ENCODE measurements at regions not wholly inside any gene's neighbourhood (a gene's known extent, or its start where the extent isn't known, plus 50 kb on each side); places are given as distances from the start of the nearest gene placed in this dataset.

DNA sequence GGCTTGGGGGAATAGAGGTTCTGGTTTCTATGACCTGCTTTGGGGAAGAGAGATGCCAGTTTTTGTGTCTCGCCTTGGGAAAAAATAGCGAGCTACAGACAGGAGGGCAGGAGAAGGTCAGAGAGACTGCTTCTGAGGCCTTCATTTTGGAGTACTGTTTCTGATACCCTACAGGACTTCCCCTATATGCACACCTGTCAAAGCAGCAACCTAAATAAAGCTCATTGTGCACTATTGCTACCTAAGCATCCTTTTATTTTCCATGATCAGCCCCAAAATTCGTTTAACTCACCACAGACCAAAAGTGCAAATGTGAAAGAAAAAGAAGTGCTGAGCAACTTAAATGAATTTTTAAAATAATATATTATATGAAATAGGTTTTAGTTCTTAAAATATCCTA is 145.6 kb upstream of the CHRM3 start:
- H3K27me3 ChIP-seq (ENCODE audit: insufficient read depth, low read length, poor library complexity, severe bottlenecking), result no peaks in the 10 kb centered on the region
- no peak overlapping the region for H3K9ac ChIP-seq (ENCODE audit: low read depth, low read length, poor library complexity, severe bottlenecking)
- no peak overlapping the region for H3K4me3 ChIP-seq (ENCODE audit: low read length, poor library complexity, severe bottlenecking)
- no peaks in the 10 kb centered on the region for H3K9me2 ChIP-seq (replicated peaks; ENCODE audit: low read depth, low read length)
- H2AFZ ChIP-seq (ENCODE audit: low read length), result no peak overlapping the region
- TF ChIP-seq, protein P1, sequence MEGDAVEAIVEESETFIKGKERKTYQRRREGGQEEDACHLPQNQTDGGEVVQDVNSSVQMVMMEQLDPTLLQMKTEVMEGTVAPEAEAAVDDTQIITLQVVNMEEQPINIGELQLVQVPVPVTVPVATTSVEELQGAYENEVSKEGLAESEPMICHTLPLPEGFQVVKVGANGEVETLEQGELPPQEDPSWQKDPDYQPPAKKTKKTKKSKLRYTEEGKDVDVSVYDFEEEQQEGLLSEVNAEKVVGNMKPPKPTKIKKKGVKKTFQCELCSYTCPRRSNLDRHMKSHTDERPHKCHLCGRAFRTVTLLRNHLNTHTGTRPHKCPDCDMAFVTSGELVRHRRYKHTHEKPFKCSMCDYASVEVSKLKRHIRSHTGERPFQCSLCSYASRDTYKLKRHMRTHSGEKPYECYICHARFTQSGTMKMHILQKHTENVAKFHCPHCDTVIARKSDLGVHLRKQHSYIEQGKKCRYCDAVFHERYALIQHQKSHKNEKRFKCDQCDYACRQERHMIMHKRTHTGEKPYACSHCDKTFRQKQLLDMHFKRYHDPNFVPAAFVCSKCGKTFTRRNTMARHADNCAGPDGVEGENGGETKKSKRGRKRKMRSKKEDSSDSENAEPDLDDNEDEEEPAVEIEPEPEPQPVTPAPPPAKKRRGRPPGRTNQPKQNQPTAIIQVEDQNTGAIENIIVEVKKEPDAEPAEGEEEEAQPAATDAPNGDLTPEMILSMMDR (conservative IDR thresholded peaks at IDR 0.05; ENCODE audit: low read length), result no peak
- no peak for TF ChIP-seq EZH2phosphoT487 (IDR thresholded peaks at IDR 0.05; ENCODE audit: borderline replicate concordance)
- no peaks in the 10 kb centered on the region; the same call in 1 of the 2 replicates for H3K9me3 ChIP-seq (ENCODE audit: insufficient read depth, low read depth, low read length)
- no peak overlapping the region for H3K4me2 ChIP-seq (ENCODE audit: low read depth, low read length, poor library complexity, severe bottlenecking)
- H3K4me1 ChIP-seq (ENCODE audit: insufficient read depth, low read length, poor library complexity, severe bottlenecking), result no peaks in the 10 kb centered on the region
- no peaks in the 10 kb centered on the region for H3K79me2 ChIP-seq (ENCODE audit: insufficient read depth, low read length)
- no peaks in the 10 kb centered on the region for H4K20me1 ChIP-seq (ENCODE audit: insufficient read depth, low read length, poor library complexity, severe bottlenecking)
- H3F3A ChIP-seq (ENCODE audit: low read depth), result no peaks in the 10 kb centered on the region
- H3K36me3 ChIP-seq (ENCODE audit: insufficient read depth, low read length), result no peaks in the 10 kb centered on the region

DNA sequence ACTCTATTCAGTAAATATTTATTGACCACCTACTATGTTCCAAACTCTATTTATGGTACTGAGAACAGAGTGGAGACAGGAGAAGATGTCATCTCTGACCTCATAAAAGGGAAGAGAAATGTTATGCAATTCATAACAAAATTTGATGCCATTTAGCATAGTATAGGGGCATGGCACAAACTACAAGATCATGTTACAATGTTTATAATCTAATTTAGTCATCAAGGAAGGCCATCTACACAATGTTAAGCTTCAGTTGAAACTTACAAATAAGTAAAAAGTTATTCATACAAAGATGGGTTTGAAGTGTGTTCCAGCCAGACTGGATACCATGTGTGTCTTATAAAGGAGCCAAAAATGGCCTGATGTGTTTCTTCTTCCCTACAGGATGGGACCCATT is 146.8 kb upstream of the CHRM3 start:
- no peak for TF ChIP-seq EZH2phosphoT487 (IDR thresholded peaks at IDR 0.05; ENCODE audit: borderline replicate concordance)
- TF ChIP-seq, protein P1 (conservative IDR thresholded peaks at IDR 0.05; ENCODE audit: low read length), result no peak
- Histone ChIP-seq H3F3A (ENCODE audit: low read depth) (no peaks in the 10 kb centered on the region), H3K4me2 (ENCODE audit: low read depth, low read length, poor library complexity, severe bottlenecking) (no peak overlapping the region), H4K20me1 (ENCODE audit: insufficient read depth, low read length, poor library complexity, severe bottlenecking) (no peaks in the 10 kb centered on the region), H3K9ac (ENCODE audit: low read depth, low read length, poor library complexity, severe bottlenecking) (no peak overlapping the region), H3K4me1 (ENCODE audit: insufficient read depth, low read length, poor library complexity, severe bottlenecking) (no peaks in the 10 kb centered on the region), H2AFZ (ENCODE audit: low read length) (no peak overlapping the region), H3K9me2 (replicated peaks; ENCODE audit: low read depth, low read length) (no peaks in the 10 kb centered on the region), H3K9me3 (ENCODE audit: insufficient read depth, low read depth, low read length) (no peaks in the 10 kb centered on the region; the same call in 1 of the 2 replicates), H3K36me3 (ENCODE audit: insufficient read depth, low read length) (no peaks in the 10 kb centered on the region), H3K27me3 (ENCODE audit: insufficient read depth, low read length, poor library complexity, severe bottlenecking) (no peaks in the 10 kb centered on the region), H3K79me2 (ENCODE audit: insufficient read depth, low read length) (no peaks in the 10 kb centered on the region), H3K4me3 (ENCODE audit: low read length, poor library complexity, severe bottlenecking) (no peak overlapping the region)

DNA sequence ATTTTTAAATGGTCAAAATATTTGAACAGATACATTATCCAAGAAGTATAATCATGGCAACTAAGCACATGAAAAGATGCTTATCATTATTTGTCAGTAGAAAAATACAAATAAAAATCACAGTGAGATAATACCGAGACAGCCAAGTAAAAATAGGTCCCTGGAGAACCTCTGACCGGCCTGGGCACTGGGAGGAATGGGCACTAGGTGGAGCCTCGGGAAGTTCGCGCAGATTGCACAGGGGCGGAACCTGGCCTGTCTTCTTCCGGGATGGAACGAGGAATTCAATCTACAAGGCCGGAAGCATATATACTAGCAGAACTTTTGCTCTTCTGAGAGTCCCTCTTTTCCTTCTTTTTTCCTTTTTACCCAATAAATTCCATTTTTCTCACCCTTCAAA is 148.5 kb upstream of the CHRM3 start:
- H3K9ac ChIP-seq (ENCODE audit: low read depth, low read length, poor library complexity, severe bottlenecking), result no peak overlapping the region
- H3K27me3 ChIP-seq (ENCODE audit: insufficient read depth, low read length, poor library complexity, severe bottlenecking), result no peaks in the 10 kb centered on the region
- H3K9me3 ChIP-seq (ENCODE audit: insufficient read depth, low read depth, low read length), result no peaks in the 10 kb centered on the region; the same call in 1 of the 2 replicates
- no peak overlapping the region for H3K4me3 ChIP-seq (ENCODE audit: low read length, poor library complexity, severe bottlenecking)
- TF ChIP-seq, protein P1 (conservative IDR thresholded peaks at IDR 0.05; ENCODE audit: low read length), result no peak
- H4K20me1 ChIP-seq (ENCODE audit: insufficient read depth, low read length, poor library complexity, severe bottlenecking), result no peaks in the 10 kb centered on the region
- H2AFZ ChIP-seq (ENCODE audit: low read length), result no peak overlapping the region
- H3K9me2 ChIP-seq (replicated peaks; ENCODE audit: low read depth, low read length), result no peaks in the 10 kb centered on the region
- no peaks in the 10 kb centered on the region for H3K4me1 ChIP-seq (ENCODE audit: insufficient read depth, low read length, poor library complexity, severe bottlenecking)
- H3F3A ChIP-seq (ENCODE audit: low read depth), result no peaks in the 10 kb centered on the region
- no peak overlapping the region for H3K4me2 ChIP-seq (ENCODE audit: low read depth, low read length, poor library complexity, severe bottlenecking)
- H3K79me2 ChIP-seq (ENCODE audit: insufficient read depth, low read length), result no peaks in the 10 kb centered on the region
- no peaks in the 10 kb centered on the region for H3K36me3 ChIP-seq (ENCODE audit: insufficient read depth, low read length)
